ENCODE measurements at regions not wholly inside any gene's neighbourhood (a gene's known extent, or its start where the extent isn't known, plus 50 kb on each side); places are given as distances from the start of the nearest gene placed in this dataset.

DNA sequence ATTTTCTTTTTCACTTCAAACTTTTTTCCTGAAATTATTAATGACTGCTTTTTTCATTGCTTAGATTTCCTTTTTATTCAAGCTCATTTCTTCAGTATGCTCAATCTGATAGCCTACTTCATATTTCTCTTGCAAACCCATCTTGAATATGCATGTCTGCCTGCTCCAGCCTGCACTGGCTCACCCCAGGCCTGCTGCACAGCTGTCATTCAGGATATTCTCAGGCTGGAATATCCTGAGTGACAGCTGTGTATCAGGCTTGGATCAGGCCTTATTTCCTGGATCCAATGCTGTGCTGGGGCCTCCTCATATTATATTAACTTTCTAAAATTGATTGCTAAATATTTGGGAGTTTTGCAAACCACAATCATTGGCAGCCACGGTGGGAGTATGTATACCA is 120.2 kb upstream of the TNS3 start:
- no peak for TF ChIP-seq EZH2 (IDR thresholded peaks at IDR 0.05; ENCODE audit: borderline replicate concordance, low read length)
- TF ChIP-seq, protein P1, sequence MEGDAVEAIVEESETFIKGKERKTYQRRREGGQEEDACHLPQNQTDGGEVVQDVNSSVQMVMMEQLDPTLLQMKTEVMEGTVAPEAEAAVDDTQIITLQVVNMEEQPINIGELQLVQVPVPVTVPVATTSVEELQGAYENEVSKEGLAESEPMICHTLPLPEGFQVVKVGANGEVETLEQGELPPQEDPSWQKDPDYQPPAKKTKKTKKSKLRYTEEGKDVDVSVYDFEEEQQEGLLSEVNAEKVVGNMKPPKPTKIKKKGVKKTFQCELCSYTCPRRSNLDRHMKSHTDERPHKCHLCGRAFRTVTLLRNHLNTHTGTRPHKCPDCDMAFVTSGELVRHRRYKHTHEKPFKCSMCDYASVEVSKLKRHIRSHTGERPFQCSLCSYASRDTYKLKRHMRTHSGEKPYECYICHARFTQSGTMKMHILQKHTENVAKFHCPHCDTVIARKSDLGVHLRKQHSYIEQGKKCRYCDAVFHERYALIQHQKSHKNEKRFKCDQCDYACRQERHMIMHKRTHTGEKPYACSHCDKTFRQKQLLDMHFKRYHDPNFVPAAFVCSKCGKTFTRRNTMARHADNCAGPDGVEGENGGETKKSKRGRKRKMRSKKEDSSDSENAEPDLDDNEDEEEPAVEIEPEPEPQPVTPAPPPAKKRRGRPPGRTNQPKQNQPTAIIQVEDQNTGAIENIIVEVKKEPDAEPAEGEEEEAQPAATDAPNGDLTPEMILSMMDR (IDR thresholded peaks at IDR 0.05; ENCODE audit: low read length), result no peak

All from OCI-LY1 (cell line).